ENCODE measurements at regions not wholly inside any gene's neighbourhood (a gene's known extent, or its start where the extent isn't known, plus 50 kb on each side); places are given as distances from the start of the nearest gene placed in this dataset.

DNA sequence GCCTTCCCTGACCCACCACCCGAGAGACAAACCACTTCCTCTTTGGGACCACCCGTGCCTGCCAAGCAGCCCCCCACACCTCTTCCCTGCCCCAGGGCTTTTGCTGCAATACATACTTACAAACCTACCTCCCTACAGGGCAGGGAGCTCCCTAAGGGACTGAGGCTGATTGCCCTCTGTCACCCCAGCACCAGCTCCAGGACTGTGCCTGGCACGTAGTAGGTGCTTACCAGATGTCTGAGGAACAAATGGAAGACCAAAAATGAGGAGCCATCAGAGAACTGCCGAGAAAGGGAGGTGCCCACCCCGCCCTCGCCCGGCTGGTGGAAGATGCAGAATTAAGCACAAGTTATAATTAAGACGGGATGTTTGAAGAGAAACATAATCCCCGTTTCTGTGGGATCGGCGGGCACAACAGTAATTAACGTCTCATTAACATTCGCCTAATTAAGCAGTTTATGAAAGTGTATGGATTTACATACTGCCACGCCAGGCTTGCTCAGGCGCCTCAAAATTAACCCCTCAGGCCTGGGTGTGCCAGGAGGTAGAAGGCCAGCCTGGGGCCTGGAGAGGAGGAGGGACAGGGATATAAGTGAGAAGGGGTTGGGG is 130.1 kb upstream of the LINGO1 start:
- TF ChIP-seq, protein P1, sequence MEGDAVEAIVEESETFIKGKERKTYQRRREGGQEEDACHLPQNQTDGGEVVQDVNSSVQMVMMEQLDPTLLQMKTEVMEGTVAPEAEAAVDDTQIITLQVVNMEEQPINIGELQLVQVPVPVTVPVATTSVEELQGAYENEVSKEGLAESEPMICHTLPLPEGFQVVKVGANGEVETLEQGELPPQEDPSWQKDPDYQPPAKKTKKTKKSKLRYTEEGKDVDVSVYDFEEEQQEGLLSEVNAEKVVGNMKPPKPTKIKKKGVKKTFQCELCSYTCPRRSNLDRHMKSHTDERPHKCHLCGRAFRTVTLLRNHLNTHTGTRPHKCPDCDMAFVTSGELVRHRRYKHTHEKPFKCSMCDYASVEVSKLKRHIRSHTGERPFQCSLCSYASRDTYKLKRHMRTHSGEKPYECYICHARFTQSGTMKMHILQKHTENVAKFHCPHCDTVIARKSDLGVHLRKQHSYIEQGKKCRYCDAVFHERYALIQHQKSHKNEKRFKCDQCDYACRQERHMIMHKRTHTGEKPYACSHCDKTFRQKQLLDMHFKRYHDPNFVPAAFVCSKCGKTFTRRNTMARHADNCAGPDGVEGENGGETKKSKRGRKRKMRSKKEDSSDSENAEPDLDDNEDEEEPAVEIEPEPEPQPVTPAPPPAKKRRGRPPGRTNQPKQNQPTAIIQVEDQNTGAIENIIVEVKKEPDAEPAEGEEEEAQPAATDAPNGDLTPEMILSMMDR (conservative IDR thresholded peaks at IDR 0.05 in 1 of 2, IDR thresholded peaks at IDR 0.05 in 1 of 2; ENCODE audit: extremely low read depth in 1 of 2, insufficient read depth in 1 of 2, low read depth in 1 of 2, low read length in 2 of 2) = no peak
- no peak for TF ChIP-seq EZH2 (IDR thresholded peaks at IDR 0.05; ENCODE audit: borderline replicate concordance, low read length)
